HG03097 (cell line): ENCODE measurements at regions not wholly inside any gene's neighbourhood (a gene's known extent, or its start where the extent isn't known, plus 50 kb on each side); places are given as distances from the start of the nearest gene placed in this dataset.
"Not testable (repeated sequence)": the region's sequence is repeated elsewhere in the genome, so short reads cannot be mapped to it uniquely, and the experiment has no call there.

Experiments
- ATAC-seq: cut with Tn5 transposase; IDR thresholded peaks from one replicate; pipeline ENCODE4 v1.9.1; 2021; ENCODE audit not compliant: unreplicated experiment, low FRiP score

DNA sequence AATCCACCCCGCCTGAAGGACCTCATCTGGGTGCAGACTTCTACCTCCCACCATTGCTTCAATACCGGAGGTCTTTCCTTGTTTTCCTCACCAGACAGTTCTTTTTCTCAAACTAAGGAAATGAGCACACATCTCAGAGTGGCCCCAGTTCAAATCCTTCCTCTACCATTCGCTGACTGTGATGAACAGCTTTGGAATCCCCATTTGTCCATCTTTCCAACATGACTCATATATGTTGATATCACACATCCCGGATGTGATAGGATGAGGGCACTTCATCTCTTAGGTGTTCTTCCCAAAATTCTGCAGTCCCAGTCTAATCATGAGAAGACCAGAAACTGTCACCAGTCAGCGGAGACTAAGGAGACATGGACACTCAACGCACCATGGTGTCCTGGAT, 67.9 kb upstream of the SMURF2 start:
- ATAC-seq = not testable (repeated sequence)

DNA sequence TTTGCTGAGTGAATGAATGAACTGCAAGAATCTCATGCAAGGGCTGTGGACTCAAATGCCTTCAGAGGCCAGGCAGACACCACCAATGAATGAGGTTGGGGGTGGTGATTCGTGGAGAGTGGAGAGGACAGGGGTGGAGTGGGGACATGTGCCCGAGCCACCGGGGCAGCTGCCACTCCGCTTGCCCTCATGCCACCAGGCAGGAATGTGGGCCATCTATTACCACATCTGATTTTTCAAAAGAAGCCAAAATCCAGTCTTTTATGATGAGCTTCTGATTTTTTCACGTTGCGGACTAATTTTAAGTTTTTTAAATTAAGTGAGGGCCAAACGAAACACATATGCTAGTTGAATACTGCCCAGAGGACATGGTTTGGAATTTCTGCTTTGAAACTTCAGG, 67.1 kb upstream of the SMURF2 start:
- no peak for ATAC-seq

DNA sequence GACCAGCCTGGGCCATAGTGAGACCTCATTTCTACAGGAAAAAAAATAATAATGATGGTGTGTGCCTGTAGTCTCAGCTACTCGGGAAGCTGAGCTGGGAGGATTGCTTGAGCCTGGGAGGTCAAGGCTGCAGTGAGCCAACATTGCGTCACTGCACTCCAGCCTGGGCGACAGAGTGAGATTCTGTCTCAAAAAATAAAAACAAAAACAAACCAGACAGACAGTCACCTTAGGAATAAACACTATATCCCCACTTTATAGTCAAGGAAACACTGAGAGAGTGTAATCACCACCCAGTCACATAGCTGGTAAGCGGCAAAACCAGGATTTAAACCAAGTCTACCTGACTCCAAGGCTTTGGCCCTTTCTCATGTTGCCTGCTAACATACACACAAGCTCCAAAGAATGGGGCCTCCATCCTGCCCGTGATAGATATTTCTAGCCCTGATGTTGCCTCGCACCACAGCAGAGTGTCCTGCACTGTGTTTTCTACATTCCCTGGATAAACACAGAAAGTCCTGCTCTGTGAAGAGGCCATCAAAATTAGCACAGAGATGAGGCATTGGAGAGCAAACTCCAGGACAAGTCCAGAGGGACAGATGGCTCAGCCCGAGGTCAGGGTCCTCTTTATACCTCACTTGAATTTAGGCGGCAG, 66.1 kb upstream of the SMURF2 start:
- ATAC-seq = no peak

DNA sequence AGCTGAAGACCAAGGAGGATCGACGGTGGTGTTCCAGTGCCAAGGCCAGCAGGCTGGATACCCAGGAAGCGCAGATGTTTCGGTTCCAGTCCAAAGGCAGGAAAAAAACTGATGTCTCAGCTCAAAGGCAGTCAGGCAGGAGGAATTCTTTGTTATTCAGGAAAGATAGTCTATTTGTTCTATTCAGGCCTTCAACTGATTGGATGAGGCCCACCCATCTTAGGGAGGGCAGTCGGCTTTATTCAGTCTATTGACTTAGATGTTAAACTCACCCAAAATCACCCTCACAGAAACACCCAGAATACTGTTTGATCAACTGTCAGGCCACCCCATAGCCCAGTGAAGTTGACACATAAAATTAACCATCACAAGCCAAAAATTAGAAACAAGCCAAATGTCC, 63.9 kb upstream of the SMURF2 start:
- ATAC-seq = not testable (repeated sequence)

DNA sequence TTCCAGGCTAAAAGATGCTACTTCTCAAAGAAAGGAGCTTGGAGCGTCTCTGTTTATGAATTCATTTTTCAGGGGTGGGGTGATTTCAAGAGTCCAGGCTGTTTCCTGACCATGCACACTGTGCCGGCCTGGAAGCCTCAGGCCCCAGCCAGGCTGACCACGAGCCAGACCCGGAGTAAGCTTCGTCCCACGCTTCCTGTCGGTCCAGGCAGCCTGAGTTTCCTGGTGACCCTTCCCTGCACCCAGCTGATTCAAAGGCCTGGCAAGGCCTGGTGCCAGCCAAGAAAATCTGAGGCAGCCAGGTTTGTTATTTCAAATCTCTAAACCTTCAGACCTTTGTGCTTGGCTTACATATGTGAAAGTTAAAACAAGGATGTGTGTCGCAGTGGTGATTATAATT, 62.1 kb upstream of the SMURF2 start:
- ATAC-seq = not testable (repeated sequence)

DNA sequence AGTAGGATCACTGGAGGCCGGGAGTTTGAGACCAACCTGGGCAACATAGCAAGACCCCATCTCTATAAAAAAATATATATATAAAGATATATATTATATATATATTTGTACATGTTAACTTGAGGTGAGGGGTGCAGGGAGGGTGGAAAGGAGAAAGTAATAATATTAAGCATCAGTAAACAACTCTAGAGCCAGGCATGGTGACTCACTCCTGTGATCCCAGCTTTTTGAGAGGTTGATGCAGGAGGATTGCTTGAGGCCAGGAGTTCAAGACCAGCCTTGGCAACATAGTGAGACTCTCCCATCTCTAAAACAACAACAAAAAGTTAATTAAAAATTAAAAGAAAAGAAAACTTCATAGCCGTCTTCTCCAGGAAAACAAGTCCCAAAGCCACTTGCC, 61.7 kb upstream of the SMURF2 start:
- no peak for ATAC-seq

DNA sequence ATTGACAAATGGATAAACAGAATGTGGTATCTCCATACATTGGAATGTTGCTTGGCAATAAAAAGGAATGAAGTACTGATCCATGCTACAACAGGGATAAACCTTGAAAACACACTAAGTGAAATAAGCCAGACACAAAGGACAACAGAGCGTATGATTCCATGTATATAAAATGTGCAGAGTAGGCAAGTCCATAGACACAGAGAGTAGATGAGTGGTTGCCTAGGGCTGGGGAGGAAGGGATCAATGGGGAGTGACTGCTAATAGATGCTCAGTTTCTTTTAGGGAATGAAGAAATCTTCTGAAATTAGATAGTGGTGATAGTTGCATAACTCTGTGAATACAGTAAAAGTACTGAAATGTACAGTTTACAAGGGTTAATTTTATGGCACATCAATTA, 59.4 kb upstream of the SMURF2 start:
- ATAC-seq = not testable (repeated sequence)

DNA sequence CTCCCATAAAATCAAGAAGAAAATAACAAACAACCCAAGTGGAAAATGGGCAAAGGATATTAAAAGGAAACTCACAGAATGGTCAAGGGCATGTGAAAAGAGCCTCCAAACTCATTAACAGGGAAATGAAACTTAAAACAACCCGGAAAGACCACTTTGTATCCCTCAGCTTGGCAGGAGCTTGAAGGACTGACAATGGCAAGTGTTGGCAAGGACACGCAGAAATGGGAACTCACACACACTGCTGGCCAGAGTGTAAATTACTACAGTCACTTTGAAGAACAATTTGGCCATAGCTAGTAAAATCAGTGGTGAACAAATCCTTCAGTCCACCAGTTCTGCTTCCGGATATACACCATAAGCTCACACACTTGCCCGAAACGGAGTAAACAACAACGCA, 58.1 kb upstream of the SMURF2 start:
- not testable (repeated sequence) for ATAC-seq

DNA sequence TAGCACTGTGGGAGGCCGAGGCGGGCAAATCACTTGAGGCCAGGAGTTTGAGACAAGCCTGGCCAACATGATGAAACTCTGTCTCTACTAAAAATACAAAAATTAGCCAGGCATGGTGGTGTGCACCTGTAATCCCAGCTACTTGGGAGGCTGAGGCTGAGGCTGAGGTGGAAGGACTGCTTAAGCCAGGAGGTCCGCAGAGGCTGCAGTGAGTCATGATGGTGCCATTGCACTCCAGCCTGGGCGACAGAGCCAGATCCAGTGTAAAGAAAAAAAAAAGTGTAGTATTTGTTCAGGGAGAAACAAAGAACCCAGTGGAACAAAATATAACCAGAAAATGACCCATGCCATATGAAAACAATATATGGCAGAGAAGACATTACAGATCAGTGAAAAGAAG, 57.4 kb upstream of the SMURF2 start:
- not testable (repeated sequence) for ATAC-seq

DNA sequence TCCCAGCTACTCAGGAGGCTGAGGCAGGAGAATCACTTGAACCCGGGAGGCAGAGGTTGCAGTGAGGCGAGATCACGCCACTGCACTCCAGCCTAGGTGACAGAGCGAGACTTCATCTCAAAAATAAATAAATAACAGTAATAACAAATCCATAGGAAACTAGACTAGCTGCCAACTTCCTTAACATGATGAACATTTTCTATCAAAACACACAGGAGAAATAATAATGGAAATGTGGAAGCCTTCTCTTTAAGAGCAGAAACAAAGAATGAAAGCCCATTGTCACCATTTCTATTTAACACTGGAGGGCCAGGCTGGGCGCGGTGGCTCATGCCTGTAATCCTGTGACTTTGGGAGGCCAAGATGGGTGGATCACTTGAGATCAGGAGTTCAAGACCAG, 56.7 kb upstream of the SMURF2 start:
- not testable (repeated sequence) for ATAC-seq

DNA sequence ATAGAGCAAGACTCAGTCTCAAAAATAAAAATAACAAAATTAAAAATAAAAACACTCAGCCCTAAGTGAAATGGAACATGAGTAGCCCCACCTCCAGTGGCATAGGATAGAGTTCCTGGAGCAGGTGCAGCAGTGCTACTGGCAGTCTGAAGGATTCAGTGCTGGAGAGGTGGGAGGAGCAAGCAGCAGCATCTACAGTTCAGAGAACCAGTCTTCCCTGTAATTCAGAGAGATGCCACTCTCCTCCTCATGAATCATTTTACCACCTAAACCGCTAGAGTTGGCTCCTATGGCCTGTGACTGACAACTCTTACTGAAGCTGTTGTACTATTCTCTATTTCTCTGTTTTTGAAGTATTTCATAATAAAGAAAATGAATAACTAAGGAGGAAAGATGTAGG, 56.0 kb upstream of the SMURF2 start:
- ATAC-seq = no peak

DNA sequence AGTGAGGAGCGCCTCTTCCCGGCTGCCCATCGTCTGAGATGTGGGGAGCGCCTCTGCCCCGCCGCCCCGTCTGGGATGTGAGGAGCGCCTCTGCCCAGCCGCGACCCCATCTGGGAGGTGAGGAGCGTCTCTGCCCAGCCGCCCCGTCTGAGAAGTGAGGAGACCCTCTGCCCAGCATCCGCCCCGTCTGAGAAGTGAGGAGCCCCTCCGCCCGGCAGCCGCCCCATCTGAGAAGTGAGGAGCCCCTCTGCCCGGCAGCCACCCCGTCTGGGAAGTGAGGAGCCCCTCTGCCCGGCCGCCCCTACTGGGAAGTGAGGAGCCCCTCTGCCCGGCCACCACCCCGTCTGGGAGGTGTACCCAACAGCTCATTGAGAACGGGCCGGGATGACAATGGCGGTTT, 54.4 kb upstream of the SMURF2 start:
- not testable (repeated sequence) for ATAC-seq

DNA sequence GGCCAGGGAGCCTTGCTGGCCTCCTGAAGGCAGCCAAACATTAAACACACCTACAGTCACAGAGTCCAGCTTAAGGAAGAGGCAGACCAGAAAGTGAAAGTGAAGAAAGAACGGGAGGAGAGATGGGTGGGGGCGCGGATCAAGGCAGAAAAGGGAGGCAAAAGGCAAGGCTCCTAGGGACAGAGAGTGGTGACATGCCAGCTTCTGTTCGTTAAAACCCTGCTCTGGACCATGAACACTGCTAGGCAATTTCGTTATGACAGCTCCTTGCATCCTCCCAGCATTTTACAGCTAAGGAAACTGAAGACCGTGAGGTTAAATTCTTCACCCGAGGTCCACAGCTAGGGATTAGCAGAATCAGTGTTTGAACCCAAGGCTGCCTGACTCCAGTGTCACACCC, 51.7 kb upstream of the SMURF2 start:
- ATAC-seq = not testable (repeated sequence)

DNA sequence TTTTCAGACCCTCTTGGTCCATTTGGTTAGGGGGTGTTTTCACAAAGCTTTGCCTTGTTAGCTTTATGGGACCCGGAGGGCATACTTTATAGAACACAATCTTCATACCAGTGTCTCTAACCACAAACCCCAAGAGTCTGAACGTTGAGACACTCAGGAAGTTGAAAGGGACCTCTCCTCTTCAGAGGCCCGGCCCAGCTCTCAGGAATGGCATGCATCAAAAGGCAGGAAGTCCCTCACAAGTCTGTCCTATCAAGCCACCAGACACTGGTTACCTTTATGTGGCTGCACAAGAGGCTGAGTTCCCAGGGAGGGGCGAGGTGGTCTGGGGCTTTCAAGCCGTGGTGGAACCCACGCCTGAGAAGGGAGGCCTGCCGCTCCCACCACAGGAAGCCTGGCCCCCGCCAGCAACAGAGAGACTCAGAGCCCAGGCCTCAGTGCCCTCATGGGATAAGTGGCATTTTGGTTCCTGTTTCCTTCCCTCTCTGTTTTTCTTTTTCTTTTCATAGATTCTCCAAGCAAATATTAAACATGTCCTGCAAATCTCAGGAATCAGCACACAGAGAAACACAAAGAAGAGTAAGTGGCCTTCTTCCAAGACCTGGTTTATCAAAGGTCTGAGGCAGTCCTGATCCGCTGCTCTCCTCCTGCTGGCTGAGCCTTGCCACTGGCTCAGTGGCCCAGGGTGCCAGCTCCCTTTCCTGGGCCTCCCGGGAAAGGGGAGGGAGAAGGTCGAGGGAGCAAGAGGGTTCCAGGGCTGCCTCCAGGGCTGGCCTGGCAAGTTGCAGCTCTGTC, 50.6 kb upstream of the SMURF2 start:
- ATAC-seq = peak; percentile 78
